ENCODE measurements at regions not wholly inside any gene's neighbourhood (a gene's known extent, or its start where the extent isn't known, plus 50 kb on each side); places are given as distances from the start of the nearest gene placed in this dataset.

- TF ChIP-seq, protein P1, sequence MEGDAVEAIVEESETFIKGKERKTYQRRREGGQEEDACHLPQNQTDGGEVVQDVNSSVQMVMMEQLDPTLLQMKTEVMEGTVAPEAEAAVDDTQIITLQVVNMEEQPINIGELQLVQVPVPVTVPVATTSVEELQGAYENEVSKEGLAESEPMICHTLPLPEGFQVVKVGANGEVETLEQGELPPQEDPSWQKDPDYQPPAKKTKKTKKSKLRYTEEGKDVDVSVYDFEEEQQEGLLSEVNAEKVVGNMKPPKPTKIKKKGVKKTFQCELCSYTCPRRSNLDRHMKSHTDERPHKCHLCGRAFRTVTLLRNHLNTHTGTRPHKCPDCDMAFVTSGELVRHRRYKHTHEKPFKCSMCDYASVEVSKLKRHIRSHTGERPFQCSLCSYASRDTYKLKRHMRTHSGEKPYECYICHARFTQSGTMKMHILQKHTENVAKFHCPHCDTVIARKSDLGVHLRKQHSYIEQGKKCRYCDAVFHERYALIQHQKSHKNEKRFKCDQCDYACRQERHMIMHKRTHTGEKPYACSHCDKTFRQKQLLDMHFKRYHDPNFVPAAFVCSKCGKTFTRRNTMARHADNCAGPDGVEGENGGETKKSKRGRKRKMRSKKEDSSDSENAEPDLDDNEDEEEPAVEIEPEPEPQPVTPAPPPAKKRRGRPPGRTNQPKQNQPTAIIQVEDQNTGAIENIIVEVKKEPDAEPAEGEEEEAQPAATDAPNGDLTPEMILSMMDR (IDR thresholded peaks at IDR 0.05) = no peak
- no peak for TF ChIP-seq EZH2 (IDR thresholded peaks at IDR 0.05; ENCODE audit: borderline replicate concordance, insufficient read depth, low read depth, low read length, poor library complexity, severe bottlenecking)
Observed at GRCh38 chr1:105655032-105655431, 1401.4 kb upstream of the PRMT6 start.
